Liver (tissue), 8 donors: ENCODE measurements at regions not wholly inside any gene's neighbourhood (a gene's known extent, or its start where the extent isn't known, plus 50 kb on each side); places are given as distances from the start of the nearest gene placed in this dataset.

Experiments
- DNase-seq: peaks from one replicate; pipeline ENCODE4 v3.0.0-alpha.2; 2017; ENCODE audit warnings: low spot score
- H3K27ac ChIP-seq, 2 donors: one replicate each; pipeline ENCODE4 v1.7.0; 2013; ENCODE audit warnings: inconsistent platforms in 2 of 2, low read length in 2 of 2, control low read depth in 1 of 2, low read depth in 1 of 2, mild to moderate bottlenecking in 1 of 2
- H3K27me3 ChIP-seq, 4 donors: one replicate each; pipeline versions ENCODE4 v1.6.1 to v1.7.0; 2013; ENCODE audit warnings: low read length in 3 of 4, inconsistent platforms in 1 of 4, mild to moderate bottlenecking in 1 of 4, moderate library complexity in 1 of 4; ENCODE audit not compliant: control insufficient read depth in 4 of 4, insufficient read depth in 4 of 4
- H3K36me3 ChIP-seq, 4 donors: one replicate each; pipeline versions ENCODE4 v1.6.1 to v1.7.0; 2013; ENCODE audit warnings: low read length in 3 of 4, mild to moderate bottlenecking in 3 of 4, low read depth in 1 of 4, moderate library complexity in 1 of 4; ENCODE audit not compliant: control insufficient read depth in 4 of 4, insufficient read depth in 3 of 4
- H3K4me1 ChIP-seq, 4 donors: one replicate each; pipeline versions ENCODE4 v1.6.1 to v1.7.0; 2013; ENCODE audit warnings: low read length in 3 of 4, mild to moderate bottlenecking in 3 of 4, moderate library complexity in 1 of 4; ENCODE audit not compliant: control insufficient read depth in 4 of 4, insufficient read depth in 4 of 4
- H3K4me3 ChIP-seq, 3 donors: one replicate each; pipeline versions ENCODE4 v1.6.1 to v1.7.0; 2013; ENCODE audit warnings: low read length in 3 of 3, control low read depth in 1 of 3, low read depth in 1 of 3, mild to moderate bottlenecking in 1 of 3
- H3K9ac ChIP-seq, 2 donors: one replicate each; pipeline ENCODE4 v1.7.0; 2013; ENCODE audit warnings: low read length in 2 of 2, mild to moderate bottlenecking in 2 of 2, moderate library complexity in 2 of 2, control low read depth in 1 of 2, low read depth in 1 of 2
- H3K9me3 ChIP-seq, 4 donors: one replicate each; pipeline versions ENCODE4 v1.6.1 to v1.7.0; 2013; ENCODE audit warnings: low read length in 3 of 4; ENCODE audit not compliant: control insufficient read depth in 4 of 4
- ATF3 ChIP-seq: IDR thresholded peaks from 2 replicates; pipeline ENCODE4 v1.6.1; 2016; ENCODE audit warnings: antibody characterized with exemption
- CTCF ChIP-seq: fragments of 150-350 bp; IDR thresholded peaks from 2 replicates; pipeline ENCODE4 v1.5.1; 2017; ENCODE audit warnings: improper control_type of control experiment, low read depth, low read length; ENCODE audit not compliant: missing input control
- EGR1 ChIP-seq, 2 donors: IDR thresholded peaks; 2 replicates each; pipeline ENCODE4 v1.6.1; 2016 to 2018; ENCODE audit warnings: antibody characterized with exemption in 2 of 2, low read depth in 2 of 2
- FOXA1 ChIP-seq: IDR thresholded peaks from 2 replicates; pipeline ENCODE4 v1.6.1; 2016; ENCODE audit warnings: antibody characterized with exemption
- FOXA2 ChIP-seq: IDR thresholded peaks from 2 replicates; pipeline ENCODE4 v1.6.1; 2016; ENCODE audit warnings: antibody characterized with exemption
- GABPA ChIP-seq, 2 donors: IDR thresholded peaks in 1 of 2; conservative IDR thresholded peaks in 1 of 2; 2 replicates each; pipeline ENCODE4 v1.6.1; 2016; ENCODE audit warnings: antibody characterized with exemption in 2 of 2, mild to moderate bottlenecking in 1 of 2, moderate library complexity in 1 of 2
- HNF4A ChIP-seq, 2 donors: conservative IDR thresholded peaks; 2 replicates each; pipeline ENCODE4 v1.6.1; 2016; ENCODE audit warnings: antibody characterized with exemption in 2 of 2, mild to moderate bottlenecking in 2 of 2
- HNF4G ChIP-seq: IDR thresholded peaks from 2 replicates; pipeline ENCODE4 v1.6.1; 2016; ENCODE audit warnings: antibody characterized with exemption
- JUND ChIP-seq, 2 donors: IDR thresholded peaks; 2 replicates each; pipeline ENCODE4 v1.6.1; 2016; ENCODE audit warnings: antibody characterized with exemption in 2 of 2
- MAX ChIP-seq: IDR thresholded peaks from 2 replicates; pipeline ENCODE4 v1.6.1; 2016; ENCODE audit warnings: antibody characterized with exemption
- NR2F2 ChIP-seq: IDR thresholded peaks from 2 replicates; pipeline ENCODE4 v1.6.1; 2016; ENCODE audit warnings: antibody characterized with exemption
- RAD21 ChIP-seq, 2 donors: IDR thresholded peaks; 2 replicates each; pipeline ENCODE4 v1.6.1; 2016; ENCODE audit warnings: antibody characterized with exemption in 2 of 2, mild to moderate bottlenecking in 2 of 2
- REST ChIP-seq: IDR thresholded peaks from 2 replicates; pipeline ENCODE4 v1.6.1; 2016; ENCODE audit warnings: antibody characterized with exemption, mild to moderate bottlenecking
- RXRA ChIP-seq, 2 donors: IDR thresholded peaks; 2 replicates each; pipeline ENCODE4 v1.6.1; 2017 to 2018; ENCODE audit warnings: antibody characterized with exemption in 2 of 2, mild to moderate bottlenecking in 1 of 2
- SP1 ChIP-seq: IDR thresholded peaks from 2 replicates; pipeline ENCODE4 v1.6.1; 2018; ENCODE audit warnings: antibody characterized with exemption, mild to moderate bottlenecking
- TAF1 ChIP-seq: conservative IDR thresholded peaks from 2 replicates; pipeline ENCODE4 v1.6.1; 2016; ENCODE audit warnings: antibody characterized with exemption, mild to moderate bottlenecking
- YY1 ChIP-seq: IDR thresholded peaks from 2 replicates; pipeline ENCODE4 v1.6.1; 2016; ENCODE audit warnings: antibody characterized with exemption, mild to moderate bottlenecking
- ZBTB33 ChIP-seq: IDR thresholded peaks from 2 replicates; pipeline ENCODE4 v1.6.1; 2016; ENCODE audit warnings: antibody characterized with exemption
- WGBS: extraction: QIAGEN DNeasy Blood & Tissue Kit; methylation state at CpG from one replicate; pipeline ENCODE4 v1.1.7; 2013; 5-methylcytosine and 5-hydroxymethylcytosine counted together
- donor health status: healthy.
- donor health status: healthy.
- donor health status: healthy.
- donor health status: healthy.
- donor health status: healthy.

- no peaks in the 10 kb centered on the region for H3K4me1 ChIP-seq
- H3K9me3 ChIP-seq = no peaks in the 10 kb centered on the region
- H3K36me3 ChIP-seq = no peaks in the 10 kb centered on the region
- no peak for DNase-seq
- no peak overlapping the region for H3K9ac ChIP-seq
- TF ChIP-seq FOXA2 = no peak
- TF ChIP-seq RXRA (IDR thresholded peaks at IDR 0.05) = no peak
- TF ChIP-seq TAF1 = no peak
- no peak for TF ChIP-seq ZBTB33
- TF ChIP-seq EGR1 (IDR thresholded peaks at IDR 0.05; ENCODE audit: low read depth in 2 of 2) = no peak
- no peak for TF ChIP-seq SP1
- no peak for TF ChIP-seq YY1
- TF ChIP-seq HNF4G = no peak
- TF ChIP-seq JUND (IDR thresholded peaks at IDR 0.05) = no peak
- TF ChIP-seq ATF3 = no peak
- TF ChIP-seq CTCF = no peak
- no peak for TF ChIP-seq FOXA1
- TF ChIP-seq RAD21 (IDR thresholded peaks at IDR 0.05) = no peak
- TF ChIP-seq NR2F2 = no peak
- no peak for TF ChIP-seq GABPA (IDR thresholded peaks at IDR 0.05 in 1 of 2, conservative IDR thresholded peaks at IDR 0.05 in 1 of 2)
- TF ChIP-seq REST = no peak
- no peak for TF ChIP-seq MAX
- no peak for TF ChIP-seq HNF4A (conservative IDR thresholded peaks at IDR 0.05)
- H3K4me3 ChIP-seq = no peak overlapping the region
- H3K27me3 ChIP-seq = no peaks in the 10 kb centered on the region
- H3K27ac ChIP-seq = no peak overlapping the region
- WGBS = 95% methylated on average over 1 of the region's 1 CpG
Measured at GRCh38 chr2:65932571-65932970, 500.2 kb upstream of the SPRED2 start.

GRCh38 chr2:65931056-65931455, 498.7 kb upstream of the SPRED2 start:
- DNase-seq = no peak
- no peaks in the 10 kb centered on the region for H3K27me3 ChIP-seq
- no peak overlapping the region for H3K27ac ChIP-seq
- H3K9ac ChIP-seq = no peak overlapping the region
- H3K36me3 ChIP-seq = no peaks in the 10 kb centered on the region
- H3K4me1 ChIP-seq = no peaks in the 10 kb centered on the region
- no peak overlapping the region for H3K4me3 ChIP-seq
- WGBS = 79% methylated on average over 4 of the region's 4 CpGs
- no peaks in the 10 kb centered on the region for H3K9me3 ChIP-seq
- TF ChIP-seq JUND (IDR thresholded peaks at IDR 0.05) = no peak
- TF ChIP-seq REST = no peak
- TF ChIP-seq RXRA (IDR thresholded peaks at IDR 0.05) = no peak
- TF ChIP-seq NR2F2 = no peak
- TF ChIP-seq ATF3 = no peak
- TF ChIP-seq YY1 = no peak
- no peak for TF ChIP-seq RAD21 (IDR thresholded peaks at IDR 0.05)
- TF ChIP-seq FOXA1 = no peak
- no peak for TF ChIP-seq MAX
- TF ChIP-seq HNF4A (conservative IDR thresholded peaks at IDR 0.05) = no peak
- TF ChIP-seq TAF1 = no peak
- TF ChIP-seq GABPA (IDR thresholded peaks at IDR 0.05 in 1 of 2, conservative IDR thresholded peaks at IDR 0.05 in 1 of 2) = no peak
- TF ChIP-seq HNF4G = no peak
